ENCODE measurements at regions not wholly inside any gene's neighbourhood (a gene's known extent, or its start where the extent isn't known, plus 50 kb on each side); places are given as distances from the start of the nearest gene placed in this dataset.
A peak's percentile ranks its signal among the peaks of the same experiment; 100 is the strongest.
"Not testable (repeated sequence)": the region's sequence is repeated elsewhere in the genome, so short reads cannot be mapped to it uniquely, and the experiment has no call there.

DNA sequence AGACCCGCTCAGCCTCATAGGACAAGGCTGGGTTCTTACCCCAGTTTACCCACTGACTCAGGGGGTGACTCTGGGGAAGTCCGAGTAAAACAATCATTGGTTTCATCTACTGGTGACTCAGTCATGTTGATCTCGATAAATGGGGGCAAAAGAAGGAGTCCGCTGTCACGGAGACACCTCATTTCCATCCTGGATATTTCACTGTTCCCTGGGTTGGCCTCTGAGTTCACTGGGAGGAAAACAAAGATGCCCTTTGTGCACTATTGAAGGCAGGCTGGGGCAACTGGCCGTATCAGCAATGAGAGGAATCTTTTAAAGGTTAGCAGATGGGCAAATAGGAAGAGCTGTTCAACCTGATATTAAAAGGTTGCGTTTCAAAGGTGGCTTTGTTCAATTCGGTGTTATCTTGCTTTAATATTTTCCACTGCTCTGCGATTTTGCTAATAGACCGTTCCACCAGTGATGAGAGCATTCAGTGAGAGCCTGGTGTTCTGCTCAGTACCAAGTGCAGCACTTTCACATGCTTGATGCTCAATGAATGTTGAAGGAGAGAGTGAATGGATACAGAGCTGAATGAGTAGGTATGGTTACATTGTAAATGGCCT is 110.2 kb upstream of the EGFLAM start:
- DNase-seq (ENCODE audit: low read depth), result no peak

DNA sequence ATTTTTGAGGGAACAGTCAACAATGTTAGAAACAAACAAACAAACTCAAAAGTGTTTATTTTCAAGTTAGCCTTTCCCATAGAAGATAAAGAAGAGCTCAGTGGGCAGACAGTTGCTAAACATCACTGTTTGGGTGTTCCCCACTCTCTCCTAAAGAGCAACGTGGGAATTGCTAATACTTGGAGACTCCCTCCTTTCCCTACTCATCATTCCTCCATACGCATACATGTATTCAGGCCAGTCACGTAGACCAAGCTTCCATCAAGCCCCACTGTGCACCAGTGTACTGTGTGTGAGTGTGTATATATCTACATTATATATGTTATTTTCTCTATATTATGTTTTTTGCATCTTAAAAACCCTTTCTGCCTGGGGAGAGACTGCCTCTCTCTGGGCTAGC is 115.0 kb upstream of the EGFLAM start:
- no peak for DNase-seq (ENCODE audit: low read depth)

DNA sequence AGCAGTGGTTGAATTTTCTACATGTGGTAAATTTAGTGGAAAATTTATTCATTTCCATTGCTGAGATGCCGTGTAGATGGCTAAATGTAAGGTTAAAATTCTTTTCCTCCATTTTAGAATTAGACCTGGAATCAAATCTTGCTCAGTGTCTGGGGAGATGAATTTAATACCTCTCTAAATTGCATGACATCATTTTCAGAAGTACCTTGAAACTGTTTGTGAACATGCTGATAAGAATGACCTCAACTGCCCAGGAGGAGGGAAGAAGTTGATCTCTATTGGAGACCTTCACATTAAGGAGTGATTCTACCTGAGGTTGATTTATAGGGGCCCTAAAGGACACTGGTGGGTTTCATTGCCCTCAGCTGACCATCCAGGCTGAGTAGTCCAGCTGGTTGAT is 116.7 kb upstream of the EGFLAM start:
- no peak for DNase-seq (ENCODE audit: low read depth)

DNA sequence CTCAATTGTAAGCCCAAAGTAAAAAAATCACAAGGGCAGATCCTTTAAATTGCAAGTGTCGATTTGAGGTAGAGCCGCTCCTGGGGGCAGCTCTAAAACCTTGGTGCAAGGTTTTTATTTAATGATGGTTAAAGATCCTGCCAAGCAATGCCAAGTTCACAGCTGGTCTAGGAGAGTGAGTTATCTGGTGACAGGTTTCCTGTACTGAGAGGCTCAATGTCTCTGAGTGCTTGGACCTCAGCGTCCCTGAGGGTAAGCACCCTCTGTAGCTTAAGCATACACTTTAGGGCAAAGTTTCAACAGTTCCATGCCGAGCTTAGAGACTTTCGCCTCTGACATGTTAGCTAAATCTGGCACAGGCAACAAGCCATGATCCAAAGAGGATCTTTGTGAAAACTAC is 119.8 kb upstream of the EGFLAM start:
- DNase-seq (ENCODE audit: low read depth), result no peak

DNA sequence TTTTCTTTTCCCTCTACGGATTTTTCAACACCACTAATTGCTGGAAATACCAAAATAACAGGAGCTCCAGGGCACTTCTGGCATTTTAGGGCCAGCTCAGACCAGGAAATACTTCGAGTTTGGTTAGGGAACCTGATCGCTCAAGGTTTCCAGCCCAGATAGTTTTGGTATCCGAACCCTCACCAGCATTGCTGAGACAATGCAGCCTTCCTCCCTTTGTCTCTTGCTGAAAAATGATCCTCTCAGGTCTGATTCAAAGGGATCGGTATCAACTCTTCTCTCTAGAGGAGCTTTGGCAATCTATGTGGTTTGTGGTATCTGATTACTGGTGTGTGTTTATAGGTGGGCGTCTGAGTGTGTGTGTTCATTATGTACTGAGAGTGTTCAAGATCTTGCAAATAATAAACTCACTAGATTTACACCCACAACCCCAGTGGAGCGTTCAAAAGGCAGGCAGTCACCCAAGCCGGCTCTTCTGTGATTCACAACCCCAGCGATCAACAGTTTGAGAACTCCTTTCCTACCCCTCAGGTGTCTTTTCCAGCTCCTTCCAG is 122.8 kb upstream of the EGFLAM start:
- DNase-seq (ENCODE audit: low read depth), result no peak

DNA sequence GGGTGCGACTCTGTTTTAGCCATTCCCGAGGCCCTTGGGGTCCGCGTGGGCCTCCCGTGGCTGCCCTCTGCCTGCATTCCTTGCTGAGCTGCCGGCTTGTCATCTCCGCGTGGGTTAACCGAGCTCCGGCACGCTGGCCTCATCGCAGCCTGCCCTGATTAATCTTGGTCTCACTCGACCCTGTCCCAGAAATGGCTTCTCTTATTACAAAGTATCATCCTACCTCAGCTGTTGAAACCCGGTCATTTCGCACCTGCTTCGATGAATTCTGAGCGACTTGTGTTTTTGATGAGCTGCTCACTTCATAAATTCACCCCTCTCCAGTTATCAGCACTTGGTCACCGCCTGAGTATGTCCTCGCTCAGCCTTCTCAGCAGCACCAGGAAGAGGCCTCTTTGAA is 123.5 kb upstream of the EGFLAM start:
- no peak for DNase-seq (ENCODE audit: low read depth)

DNA sequence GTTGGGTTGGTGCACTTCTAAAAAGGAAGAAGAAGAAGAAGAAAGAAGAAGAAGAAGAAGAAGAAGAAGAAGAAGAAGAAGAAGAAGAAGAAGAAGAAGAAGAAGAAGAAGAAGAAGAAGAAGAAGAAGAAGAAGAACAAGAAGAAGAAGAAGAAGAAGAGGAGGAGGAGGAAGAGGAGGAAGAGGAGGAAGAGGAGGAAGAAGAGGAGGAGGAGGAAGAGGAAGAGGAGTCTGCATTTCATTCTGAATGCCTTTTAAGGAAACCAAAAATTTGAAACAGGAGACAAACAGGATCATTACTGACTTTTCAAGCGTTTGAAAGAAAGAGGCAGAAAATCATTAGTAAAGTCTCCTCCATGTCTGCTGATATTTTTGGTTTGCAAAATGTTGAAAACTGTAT is 124.1 kb upstream of the EGFLAM start:
- not testable (repeated sequence) for DNase-seq (ENCODE audit: low read depth)

DNA sequence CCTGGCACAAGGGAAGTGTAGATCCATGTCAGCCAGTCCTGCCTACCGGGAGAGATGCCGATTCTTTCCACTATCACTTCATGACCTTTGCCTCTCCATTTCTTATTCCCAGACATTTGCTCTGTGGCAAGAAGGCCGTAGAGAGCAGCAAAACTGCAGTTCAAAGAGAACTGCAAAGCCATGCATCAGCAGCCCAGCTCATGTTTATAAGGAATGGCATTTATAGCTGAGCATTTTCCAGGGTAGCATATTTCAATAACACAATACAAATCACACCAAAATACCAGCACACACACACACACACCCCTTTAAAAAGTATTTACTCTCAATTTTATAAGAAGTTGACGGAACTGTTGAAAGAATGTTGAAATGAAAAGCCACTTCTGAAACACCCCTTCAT is 126.7 kb upstream of the EGFLAM start:
- no peak for DNase-seq (ENCODE audit: low read depth)

DNA sequence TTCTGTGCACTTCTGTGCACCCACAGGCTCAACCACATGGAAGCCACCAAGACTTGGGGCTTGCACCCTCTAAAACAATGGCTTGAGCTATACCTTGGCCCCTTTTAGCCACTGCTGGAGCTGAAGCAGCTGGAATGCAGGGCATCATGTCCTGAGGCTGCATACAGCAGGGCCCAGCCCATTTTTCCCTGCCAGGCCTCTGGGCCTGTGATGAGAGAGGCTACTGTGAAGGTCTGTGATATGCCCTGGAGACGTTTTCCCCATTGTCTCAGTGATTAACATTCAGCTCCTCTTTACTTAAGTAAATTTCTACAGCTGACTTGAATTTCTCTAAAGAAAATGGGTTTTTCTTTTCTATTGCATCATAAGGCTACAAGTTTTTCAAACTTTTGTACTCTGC is 134.0 kb upstream of the EGFLAM start:
- no peak for DNase-seq (ENCODE audit: low read depth)

DNA sequence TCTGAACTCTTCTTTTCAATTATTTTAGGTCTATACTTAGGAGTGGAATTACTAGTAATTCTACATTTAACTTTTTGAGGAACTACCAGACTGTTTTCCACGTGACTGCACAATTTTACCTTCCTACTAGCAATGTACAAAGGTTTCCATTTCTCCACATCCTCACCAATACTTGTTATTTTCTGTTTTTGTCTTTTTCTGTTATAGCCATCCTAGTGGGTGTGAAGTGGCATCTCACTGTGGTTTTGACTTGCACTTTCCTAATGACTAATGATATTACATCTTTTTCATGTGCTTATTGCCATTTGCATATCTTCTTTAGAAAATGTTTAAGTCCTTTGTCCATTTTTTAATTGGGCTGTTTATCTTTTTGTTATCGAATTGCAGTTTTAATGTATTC is 136.9 kb upstream of the EGFLAM start:
- no peak for DNase-seq (ENCODE audit: low read depth)

DNA sequence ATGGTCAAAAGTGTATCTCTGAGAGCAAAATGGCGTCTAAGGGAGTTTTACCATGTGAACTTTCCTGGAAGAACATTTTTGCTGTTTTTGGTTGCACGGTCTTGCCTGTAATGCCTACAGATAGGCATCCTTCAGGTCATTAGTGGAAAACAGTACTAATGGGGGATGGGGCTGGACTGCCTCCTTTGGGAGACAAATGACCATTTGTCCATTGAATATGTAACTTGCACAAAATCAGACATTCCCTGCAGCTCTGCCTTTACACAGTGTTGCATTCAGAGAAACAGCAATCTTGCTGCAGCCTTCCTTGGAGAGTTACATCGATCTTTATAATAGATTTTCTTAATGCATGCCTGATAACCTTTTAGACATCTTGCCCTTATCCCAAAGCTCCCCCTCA is 138.5 kb upstream of the EGFLAM start:
- DNase-seq (ENCODE audit: low read depth), result no peak

DNA sequence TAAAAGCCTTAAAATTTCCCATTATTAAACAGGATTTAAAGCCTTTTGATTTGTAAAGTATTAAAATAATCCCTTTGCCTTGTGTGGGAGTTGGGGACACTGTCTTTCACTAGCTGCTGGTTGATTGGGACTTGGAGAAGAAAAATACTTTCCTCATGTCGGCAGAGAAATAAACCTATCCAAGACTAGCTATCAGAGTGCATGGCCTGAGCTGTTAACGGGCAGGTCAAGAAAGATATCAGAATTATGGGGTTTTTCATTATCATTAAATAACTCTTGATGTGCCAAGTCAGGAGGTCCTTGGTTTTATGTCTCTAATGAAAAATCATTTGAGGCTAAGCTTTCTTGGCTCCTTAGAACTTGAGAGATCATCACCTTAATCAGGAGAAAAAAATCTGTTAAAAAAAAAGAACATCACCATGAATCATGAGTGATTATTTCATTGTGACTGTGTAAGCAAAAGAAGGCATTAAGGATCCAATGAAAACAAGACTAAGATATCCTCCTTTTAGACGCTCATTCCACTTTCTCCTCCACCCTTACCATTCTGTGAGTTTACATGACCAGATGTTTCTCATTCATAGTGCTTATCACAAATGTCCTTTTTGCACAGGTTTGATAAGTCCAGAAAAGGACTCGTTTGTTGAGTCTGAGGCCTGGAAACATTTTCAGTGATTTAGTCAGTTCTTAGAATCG is 140.4 kb upstream of the EGFLAM start:
- no peak for DNase-seq (ENCODE audit: low read depth)

DNA sequence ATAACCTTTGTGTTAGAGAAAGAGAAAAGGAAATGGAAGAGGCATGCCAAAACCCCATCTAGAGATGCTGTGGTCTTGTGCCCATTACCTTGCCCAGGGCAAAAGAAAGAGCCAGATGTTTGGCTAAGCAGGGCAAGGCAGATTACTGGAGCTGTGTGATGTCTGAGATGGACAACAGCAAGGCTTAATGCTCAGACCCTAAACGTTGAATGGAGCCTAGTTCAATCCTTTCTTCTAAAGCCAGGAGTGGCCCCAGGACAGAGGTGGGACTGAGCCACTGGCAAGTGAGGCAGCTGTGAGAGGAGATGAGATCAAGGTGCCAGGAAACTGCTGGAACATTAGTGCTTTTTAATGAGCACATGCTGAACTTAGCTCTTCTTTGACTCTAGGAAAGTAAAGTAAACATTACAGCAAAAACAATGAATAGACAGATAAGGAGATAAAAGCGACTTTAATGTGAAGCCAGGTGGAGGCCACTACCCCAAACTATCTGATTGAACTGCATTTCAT is 143.0 kb upstream of the EGFLAM start:
- no peak for DNase-seq (ENCODE audit: low read depth)

DNA sequence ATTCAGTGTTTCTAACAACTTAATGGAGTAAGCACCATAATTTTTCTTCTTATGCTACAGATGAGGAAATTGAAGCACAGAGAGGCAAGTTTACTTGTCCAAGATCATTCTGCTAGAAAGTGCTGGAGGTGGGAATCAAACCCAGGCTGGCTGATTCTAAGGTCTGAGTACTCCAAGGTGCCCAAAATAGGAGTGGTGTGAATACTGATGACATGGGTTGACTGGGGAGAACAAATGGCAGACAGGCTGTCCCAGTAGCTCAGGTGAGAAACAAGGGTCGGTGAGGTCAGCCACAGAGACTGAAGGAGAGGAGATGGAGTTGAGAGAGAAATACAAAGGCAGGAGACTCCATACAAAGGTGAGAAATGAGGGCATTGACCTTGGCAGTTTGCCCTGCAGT is 144.5 kb upstream of the EGFLAM start:
- DNase-seq (ENCODE audit: low read depth), result no peak

DNA sequence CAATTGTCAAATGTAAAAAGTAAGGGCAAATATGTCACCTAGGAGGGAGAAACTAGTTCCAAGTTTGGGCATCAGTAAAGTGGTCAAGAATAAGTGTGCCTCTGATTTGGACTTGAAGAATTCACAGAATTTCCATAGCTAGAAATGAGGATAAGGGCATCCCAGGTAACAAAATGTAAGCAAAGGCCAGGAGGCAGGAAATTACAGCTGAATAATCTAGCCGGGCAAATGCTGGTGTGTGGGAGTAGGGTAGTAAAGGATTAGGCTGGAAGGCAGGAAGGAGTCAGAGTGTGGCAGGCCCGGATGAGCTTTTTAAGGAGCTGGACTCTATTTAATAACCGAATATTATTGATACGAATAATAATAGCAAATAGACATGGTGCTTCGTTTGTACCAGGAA is 144.9 kb upstream of the EGFLAM start:
- DNase-seq (ENCODE audit: low read depth), result no peak

DNA sequence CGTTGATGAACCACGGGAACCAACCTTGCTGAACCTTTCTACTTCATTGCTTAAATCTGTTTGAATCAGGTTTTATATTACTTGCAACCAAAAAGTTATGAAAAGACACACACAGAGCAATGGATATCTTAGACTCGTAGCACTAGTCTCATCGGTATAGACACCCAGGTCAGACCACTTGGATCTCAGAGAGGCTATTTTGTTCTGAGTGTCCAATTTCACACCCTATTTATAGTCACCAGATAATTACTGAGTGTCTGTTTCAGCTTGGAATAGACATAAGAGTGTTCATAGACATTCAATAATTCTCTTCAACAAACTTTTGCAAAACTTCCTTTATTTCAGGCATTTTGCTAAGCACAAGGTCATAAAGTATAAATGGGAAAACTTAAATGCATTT is 145.4 kb upstream of the EGFLAM start:
- no peak for DNase-seq (ENCODE audit: low read depth)

DNA sequence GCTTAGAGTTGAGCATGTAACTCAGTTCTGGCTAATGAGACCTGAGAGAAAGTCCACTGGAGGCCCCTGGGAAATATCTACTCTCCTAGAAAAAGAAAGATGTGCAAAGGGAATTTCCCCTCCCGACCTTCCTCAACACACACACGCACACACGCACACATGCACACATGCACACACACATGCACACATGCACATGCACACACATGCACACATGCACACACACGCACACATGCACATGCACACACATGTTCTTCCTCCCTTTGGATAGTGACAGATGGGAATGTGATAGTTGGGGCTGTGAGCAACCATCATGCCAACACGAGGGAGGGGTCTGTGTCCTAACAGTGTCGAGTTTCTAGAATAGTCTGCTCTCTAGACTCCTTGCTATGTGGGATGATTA is 148.2 kb upstream of the EGFLAM start:
- DNase-seq (ENCODE audit: low read depth), result no peak

DNA sequence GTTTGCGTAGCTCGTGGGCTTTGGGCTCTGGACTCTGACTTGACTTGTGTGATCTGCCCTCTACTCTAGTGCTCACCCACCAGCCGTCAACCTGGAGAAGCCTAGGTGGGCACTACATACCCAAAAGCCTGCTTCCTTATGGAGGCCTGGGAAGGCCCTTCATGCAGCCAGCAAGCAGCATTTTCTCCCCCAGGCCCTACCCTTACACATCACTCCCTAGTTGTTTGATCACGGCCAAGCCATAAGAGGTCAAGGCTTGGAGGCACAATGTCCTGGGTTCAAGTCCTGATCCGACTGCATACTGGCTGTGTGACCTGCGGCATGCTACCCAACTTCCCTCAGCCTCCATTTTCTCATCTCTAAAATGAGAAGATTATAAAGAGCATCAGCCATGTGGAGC is 151.3 kb upstream of the EGFLAM start:
- no peak for DNase-seq (ENCODE audit: low read depth)

DNA sequence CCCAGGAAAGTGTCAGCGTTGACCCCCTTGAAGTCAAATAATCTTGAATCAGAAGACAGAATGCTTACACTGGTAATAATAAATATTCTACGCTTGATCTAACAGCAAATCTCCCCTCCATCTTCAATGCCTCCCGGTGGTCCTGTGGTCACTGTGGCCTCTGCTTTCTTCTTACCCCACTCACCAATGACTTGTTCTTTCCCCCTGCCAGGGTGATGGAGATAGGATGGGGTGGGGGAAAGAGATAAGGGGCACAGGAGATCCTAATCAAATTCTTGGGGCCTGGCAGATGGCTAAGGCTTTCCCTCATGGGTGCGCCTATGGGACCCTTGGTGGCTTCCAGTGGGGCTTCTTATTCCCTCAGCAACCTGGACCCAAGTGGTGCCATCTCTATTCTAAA is 152.6 kb upstream of the EGFLAM start:
- no peak for DNase-seq (ENCODE audit: low read depth)

DNA sequence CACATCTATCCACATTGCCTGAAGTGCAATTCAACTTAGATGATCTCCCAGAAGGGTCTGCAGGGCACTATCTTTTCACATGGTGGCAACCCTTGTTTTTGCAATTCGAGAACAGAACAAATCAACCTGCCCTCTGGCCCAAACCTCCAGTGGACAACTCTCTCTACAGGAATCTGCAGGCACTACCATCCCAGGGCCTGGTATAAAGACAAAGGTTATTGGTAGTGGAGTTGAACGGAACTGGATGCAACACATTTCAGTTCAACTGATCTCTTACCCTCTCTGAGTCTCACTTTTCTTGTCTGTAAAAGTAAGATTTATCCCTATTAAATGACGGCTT is 153.2 kb upstream of the EGFLAM start:
- peak; percentile 10 for DNase-seq (ENCODE audit: low read depth)

DNA sequence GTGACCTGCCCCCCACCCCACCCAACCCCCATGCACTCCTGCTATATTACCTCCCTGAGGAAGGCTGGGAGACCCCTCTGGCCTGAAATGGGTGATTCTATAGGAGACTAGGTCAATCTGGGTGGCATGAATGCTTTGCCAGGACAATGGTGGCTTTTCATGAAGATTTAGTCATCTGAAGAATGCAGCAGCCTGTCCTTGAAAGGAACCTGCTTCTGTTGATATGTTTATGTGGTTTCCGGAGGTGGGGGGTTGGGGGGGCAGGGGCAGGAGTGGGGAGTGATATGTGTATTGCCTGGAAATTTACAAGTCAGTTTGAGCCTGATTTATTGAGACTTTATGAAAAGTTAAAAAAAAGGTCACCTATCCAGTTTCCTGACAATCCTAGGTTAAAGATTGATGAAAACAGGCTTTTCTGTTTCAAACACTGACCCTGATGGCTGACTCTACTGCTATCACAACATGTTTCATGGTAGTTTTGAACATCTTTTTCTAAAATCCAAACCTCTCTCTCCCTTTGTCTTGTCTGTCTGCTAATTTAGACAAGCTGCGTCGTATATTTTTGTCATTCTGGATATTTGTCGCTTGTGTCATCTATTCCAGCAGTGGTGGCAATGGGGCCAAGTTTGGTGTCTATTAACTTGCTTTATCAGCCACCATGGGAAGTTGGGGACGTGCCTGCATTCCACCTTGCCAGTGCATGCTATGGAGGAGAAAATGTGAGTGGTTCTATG is 153.7 kb upstream of the EGFLAM start:
- DNase-seq (ENCODE audit: low read depth), result peak; percentile 85

DNA sequence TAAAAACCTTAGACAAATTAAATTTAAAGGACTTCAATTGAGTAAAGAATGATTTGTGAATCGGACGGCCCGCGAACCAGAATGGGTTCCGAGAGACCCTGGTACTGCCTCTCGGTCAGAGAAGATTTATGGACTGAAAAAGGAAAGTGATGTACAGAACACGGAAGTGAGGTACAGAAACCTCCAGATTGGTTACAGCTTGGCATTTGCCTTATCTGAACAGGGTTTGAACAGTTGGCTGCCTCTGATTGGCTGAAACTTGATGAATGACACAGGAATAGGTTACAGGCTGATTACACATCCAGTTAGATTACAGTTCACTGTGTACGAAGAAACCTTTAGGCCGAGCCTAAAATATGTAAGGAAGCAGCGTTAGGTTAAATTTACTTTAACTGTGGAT is 156.5 kb upstream of the EGFLAM start:
- no peak for DNase-seq (ENCODE audit: low read depth)
